ENCODE measurements at regions not wholly inside any gene's neighbourhood (a gene's known extent, or its start where the extent isn't known, plus 50 kb on each side); places are given as distances from the start of the nearest gene placed in this dataset.
"Not testable (repeated sequence)": the region's sequence is repeated elsewhere in the genome, so short reads cannot be mapped to it uniquely, and the experiment has no call there.

GRCh38 chr3:19825193-19825592 is 108.8 kb downstream of the EFHB start:
- WGBS (ENCODE audit: insufficient coverage), result no CpG with 5 or more reads among the region's 1 CpG
- H3K4me3 ChIP-seq (ENCODE audit: low read depth, low read length), result no peak overlapping the region
- H3K27me3 ChIP-seq (ENCODE audit: control insufficient read depth, insufficient read depth, low read length), result no peaks in the 10 kb centered on the region
- no peak for DNase-seq (ENCODE audit: low read depth in 4 of 6, low spot score in 6 of 6)
- H3K36me3 ChIP-seq (ENCODE audit: control insufficient read depth, insufficient read depth, low read length), result no peaks in the 10 kb centered on the region
- no peak overlapping the region for H3K27ac ChIP-seq (ENCODE audit: low read depth, low read length)
- peaks cover 5% of the 10 kb centered on the region for H3K9me3 ChIP-seq (ENCODE audit: control insufficient read depth, insufficient read depth, low read length)
- H3K4me1 ChIP-seq (ENCODE audit: control insufficient read depth, insufficient read depth, low read length), result no peaks in the 10 kb centered on the region

GRCh38 chr3:19822805-19823204 is 111.2 kb downstream of the EFHB start:
- H3K4me3 ChIP-seq (ENCODE audit: low read depth, low read length), result no peak overlapping the region
- no peaks in the 10 kb centered on the region for H3K36me3 ChIP-seq (ENCODE audit: control insufficient read depth, insufficient read depth, low read length)
- WGBS (ENCODE audit: insufficient coverage), result 97% methylated on average over 4 of the region's 4 CpGs
- peaks cover 5% of the 10 kb centered on the region for H3K9me3 ChIP-seq (ENCODE audit: control insufficient read depth, insufficient read depth, low read length)
- no peak overlapping the region for H3K27ac ChIP-seq (ENCODE audit: low read depth, low read length)
- no peaks in the 10 kb centered on the region for H3K4me1 ChIP-seq (ENCODE audit: control insufficient read depth, insufficient read depth, low read length)
- DNase-seq (ENCODE audit: low read depth in 4 of 6, low spot score in 6 of 6), result no peak
- no peaks in the 10 kb centered on the region for H3K27me3 ChIP-seq (ENCODE audit: control insufficient read depth, insufficient read depth, low read length)

GRCh38 chr3:19816631-19817030 is 117.4 kb downstream of the EFHB start:
- no peaks in the 10 kb centered on the region for H3K9me3 ChIP-seq (ENCODE audit: control insufficient read depth, insufficient read depth, low read length)
- H3K27ac ChIP-seq (ENCODE audit: low read depth, low read length), result no peak overlapping the region
- H3K4me1 ChIP-seq (ENCODE audit: control insufficient read depth, insufficient read depth, low read length), result no peaks in the 10 kb centered on the region
- no CpG with 5 or more reads among the region's 1 CpG for WGBS (ENCODE audit: insufficient coverage)
- no peak overlapping the region for H3K4me3 ChIP-seq (ENCODE audit: low read depth, low read length)
- H3K36me3 ChIP-seq (ENCODE audit: control insufficient read depth, insufficient read depth, low read length), result no peaks in the 10 kb centered on the region
- no peaks in the 10 kb centered on the region for H3K27me3 ChIP-seq (ENCODE audit: control insufficient read depth, insufficient read depth, low read length)
- no peak for DNase-seq (ENCODE audit: low read depth in 4 of 6, low spot score in 6 of 6)

- Histone ChIP-seq H3K27ac (ENCODE audit: low read depth, low read length) (no peak overlapping the region), H3K9me3 (ENCODE audit: control insufficient read depth, insufficient read depth, low read length) (no peaks in the 10 kb centered on the region)
- WGBS (ENCODE audit: insufficient coverage), result no CpG with 5 or more reads among the region's 1 CpG
Observed at GRCh38 chr3:19815805-19816204, 118.2 kb downstream of the EFHB start.

GRCh38 chr3:19813743-19814142 is 120.3 kb downstream of the EFHB start:
- H3K36me3 ChIP-seq (ENCODE audit: control insufficient read depth, insufficient read depth, low read length); DNase-seq (ENCODE audit: low read depth in 4 of 6, low spot score in 6 of 6); H3K4me3 ChIP-seq (ENCODE audit: low read depth, low read length); H3K27ac ChIP-seq (ENCODE audit: low read depth, low read length); H3K27me3 ChIP-seq (ENCODE audit: control insufficient read depth, insufficient read depth, low read length); H3K9me3 ChIP-seq (ENCODE audit: control insufficient read depth, insufficient read depth, low read length); H3K4me1 ChIP-seq (ENCODE audit: control insufficient read depth, insufficient read depth, low read length): not testable (repeated sequence)
- WGBS (ENCODE audit: insufficient coverage), result 88% methylated on average over 6 of the region's 7 CpGs

More at GRCh38 chr3:19815805-19816204, 118.2 kb downstream of the EFHB start:
- H3K4me1 ChIP-seq (ENCODE audit: control insufficient read depth, insufficient read depth, low read length), result no peaks in the 10 kb centered on the region
- DNase-seq (ENCODE audit: low read depth in 4 of 6, low spot score in 6 of 6), result peak in 3 of 6 donors; percentile 12 to 49 (median 12)
- H3K36me3 ChIP-seq (ENCODE audit: control insufficient read depth, insufficient read depth, low read length), result no peaks in the 10 kb centered on the region
- H3K27me3 ChIP-seq (ENCODE audit: control insufficient read depth, insufficient read depth, low read length), result no peaks in the 10 kb centered on the region
- no peak overlapping the region for H3K4me3 ChIP-seq (ENCODE audit: low read depth, low read length)

GRCh38 chr3:19811689-19812088 is 122.3 kb downstream of the EFHB start:
- DNase-seq (ENCODE audit: low read depth in 4 of 6, low spot score in 6 of 6), result no peak
- no peak overlapping the region for H3K4me3 ChIP-seq (ENCODE audit: low read depth, low read length)
- H3K9me3 ChIP-seq (ENCODE audit: control insufficient read depth, insufficient read depth, low read length), result no peaks in the 10 kb centered on the region
- WGBS (ENCODE audit: insufficient coverage), result 100% methylated on average over 1 of the region's 3 CpGs
- no peaks in the 10 kb centered on the region for H3K27me3 ChIP-seq (ENCODE audit: control insufficient read depth, insufficient read depth, low read length)
- H3K36me3 ChIP-seq (ENCODE audit: control insufficient read depth, insufficient read depth, low read length), result no peaks in the 10 kb centered on the region
- H3K27ac ChIP-seq (ENCODE audit: low read depth, low read length), result no peak overlapping the region
- H3K4me1 ChIP-seq (ENCODE audit: control insufficient read depth, insufficient read depth, low read length), result no peaks in the 10 kb centered on the region

GRCh38 chr3:19808834-19809233 is 125.2 kb downstream of the EFHB start:
- no peaks in the 10 kb centered on the region for H3K27me3 ChIP-seq (ENCODE audit: control insufficient read depth, insufficient read depth, low read length)
- WGBS (ENCODE audit: insufficient coverage), result 89% methylated on average over 1 of the region's 3 CpGs
- H3K4me1 ChIP-seq (ENCODE audit: control insufficient read depth, insufficient read depth, low read length), result no peaks in the 10 kb centered on the region
- H3K9me3 ChIP-seq (ENCODE audit: control insufficient read depth, insufficient read depth, low read length), result no peaks in the 10 kb centered on the region
- H3K27ac ChIP-seq (ENCODE audit: low read depth, low read length), result no peak overlapping the region
- no peak for DNase-seq (ENCODE audit: low read depth in 4 of 6, low spot score in 6 of 6)
- no peak overlapping the region for H3K4me3 ChIP-seq (ENCODE audit: low read depth, low read length)
- no peaks in the 10 kb centered on the region for H3K36me3 ChIP-seq (ENCODE audit: control insufficient read depth, insufficient read depth, low read length)

GRCh38 chr3:19799887-19800286 is 134.1 kb downstream of the EFHB start:
- no peak for DNase-seq (ENCODE audit: low read depth in 4 of 6, low spot score in 6 of 6)
- Histone ChIP-seq H3K9me3 (ENCODE audit: control insufficient read depth, insufficient read depth, low read length) (peaks cover 4% of the 10 kb centered on the region), H3K4me3 (ENCODE audit: low read depth, low read length) (no peak overlapping the region), H3K27me3 (ENCODE audit: control insufficient read depth, insufficient read depth, low read length) (no peaks in the 10 kb centered on the region), H3K27ac (ENCODE audit: low read depth, low read length) (no peak overlapping the region), H3K36me3 (ENCODE audit: control insufficient read depth, insufficient read depth, low read length) (no peaks in the 10 kb centered on the region), H3K4me1 (ENCODE audit: control insufficient read depth, insufficient read depth, low read length) (no peaks in the 10 kb centered on the region)

- Histone ChIP-seq H3K36me3 (ENCODE audit: control insufficient read depth, insufficient read depth, low read length) (no peaks in the 10 kb centered on the region), H3K27ac (ENCODE audit: low read depth, low read length) (no peak overlapping the region)
Observed at GRCh38 chr3:19799115-19799514, 134.9 kb downstream of the EFHB start.

GRCh38 chr3:19798324-19798723 is 135.7 kb downstream of the EFHB start:
- H3K27ac ChIP-seq (ENCODE audit: low read depth, low read length), result no peak overlapping the region
- DNase-seq (ENCODE audit: low read depth in 4 of 6, low spot score in 6 of 6), result no peak
- 82% methylated on average over 1 of the region's 2 CpGs for WGBS (ENCODE audit: insufficient coverage)
- H3K4me1 ChIP-seq (ENCODE audit: control insufficient read depth, insufficient read depth, low read length), result no peaks in the 10 kb centered on the region
- H3K9me3 ChIP-seq (ENCODE audit: control insufficient read depth, insufficient read depth, low read length), result peaks cover under 1% of the 10 kb centered on the region
- H3K4me3 ChIP-seq (ENCODE audit: low read depth, low read length), result no peak overlapping the region
- no peaks in the 10 kb centered on the region for H3K27me3 ChIP-seq (ENCODE audit: control insufficient read depth, insufficient read depth, low read length)
- no peaks in the 10 kb centered on the region for H3K36me3 ChIP-seq (ENCODE audit: control insufficient read depth, insufficient read depth, low read length)

More at GRCh38 chr3:19799115-19799514, 134.9 kb downstream of the EFHB start:
- no peak overlapping the region for H3K4me3 ChIP-seq (ENCODE audit: low read depth, low read length)
- no peaks in the 10 kb centered on the region for H3K4me1 ChIP-seq (ENCODE audit: control insufficient read depth, insufficient read depth, low read length)
- no peak for DNase-seq (ENCODE audit: low read depth in 4 of 6, low spot score in 6 of 6)
- H3K9me3 ChIP-seq (ENCODE audit: control insufficient read depth, insufficient read depth, low read length), result peaks cover 4% of the 10 kb centered on the region
- no peaks in the 10 kb centered on the region for H3K27me3 ChIP-seq (ENCODE audit: control insufficient read depth, insufficient read depth, low read length)

All from spinal cord (tissue), 9 donors.